HepG2 (cell line): ENCODE measurements at regions not wholly inside any gene's neighbourhood (a gene's known extent, or its start where the extent isn't known, plus 50 kb on each side); places are given as distances from the start of the nearest gene placed in this dataset.

ENCODE experiments used
- KLF6 ChIP-seq: IDR thresholded peaks from 2 replicates; pipeline ENCODE4 v1.8.0; 2016; ENCODE audit warnings: missing biosample characterization, missing genetic modification reagents
- NFYC ChIP-seq: IDR thresholded peaks from 2 replicates; pipeline ENCODE4 v1.6.1; 2016; ENCODE audit warnings: missing genetic modification reagents, missing compliant biosample characterization
- ZNF225 ChIP-seq: sonication (generic); formaldehyde crosslinking; IDR thresholded peaks from 2 replicates; pipeline ENCODE4 v1.4.0; 2020; ENCODE audit warnings: mild to moderate bottlenecking, missing genetic modification reagents
- ZNF3 ChIP-seq: IDR thresholded peaks from 2 replicates; pipeline ENCODE4 v1.7.0; 2017; ENCODE audit warnings: inconsistent platforms
- ZNF563 ChIP-seq: sonication (generic); formaldehyde crosslinking; IDR thresholded peaks from 2 replicates; pipeline ENCODE4 v1.8.0; 2022; ENCODE audit warnings: mild to moderate bottlenecking, moderate library complexity, missing genetic modification reagents
- ZNF720 ChIP-seq: sonication (generic); formaldehyde crosslinking; IDR thresholded peaks from 2 replicates; pipeline ENCODE4 v1.4.0; 2020; ENCODE audit warnings: missing genetic modification reagents
- TF ChIP-seq, protein P1 (sequence below): sonication (generic); formaldehyde crosslinking; IDR thresholded peaks from 2 replicates; pipeline ENCODE4 v1.8.0; 2022; ENCODE audit warnings: missing genetic modification reagents, low read depth, mild to moderate bottlenecking, borderline replicate concordance
- TF ChIP-seq, protein P2 (sequence below): sonication (generic); formaldehyde crosslinking; IDR thresholded peaks from 2 replicates; pipeline ENCODE4 v1.5.1; 2020; ENCODE audit warnings: mild to moderate bottlenecking, missing genetic modification reagents, borderline replicate concordance
- TF ChIP-seq, protein P3 (sequence below): IDR thresholded peaks from 2 replicates; pipeline ENCODE4 v1.6.1; 2016; ENCODE audit warnings: missing compliant biosample characterization, missing genetic modification reagents, borderline replicate concordance

DNA sequence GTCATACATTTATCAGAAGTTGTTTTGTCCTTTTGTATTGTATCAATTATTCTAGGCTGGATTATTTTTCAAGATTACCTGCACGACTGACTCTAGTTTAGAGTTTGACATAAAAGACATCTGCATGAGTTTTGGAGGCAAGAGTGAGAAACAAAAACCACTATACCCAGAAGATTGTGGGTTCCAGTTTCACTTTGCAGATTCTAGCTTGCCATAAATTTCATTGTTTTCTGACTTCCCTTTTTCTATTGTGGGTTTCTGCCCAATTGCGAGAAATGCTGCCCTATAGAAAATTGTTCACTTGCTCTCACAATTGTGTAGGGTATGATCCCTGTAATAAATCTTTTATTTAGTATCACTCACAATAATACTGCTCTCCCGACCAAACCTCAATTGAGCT lies 1043.4 kb upstream of the CDH10 start (continued):
- no peak for TF ChIP-seq NFYC (CRISPR knock-in tag)
- TF ChIP-seq, protein P1, sequence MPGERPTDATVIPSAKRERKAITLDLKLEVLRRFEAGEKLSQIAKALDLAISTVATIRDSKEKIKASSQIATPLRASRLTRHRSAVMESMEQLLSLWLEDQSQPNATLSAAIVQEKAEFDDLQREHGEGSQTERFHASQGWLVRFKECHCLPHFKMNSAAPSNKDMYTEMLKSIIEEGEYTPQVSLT (CRISPR knock-in tag): no peak
- TF ChIP-seq KLF6 (CRISPR knock-in tag): no peak
- no peak for TF ChIP-seq ZNF225 (CRISPR knock-in tag)
- TF ChIP-seq, protein P2, sequence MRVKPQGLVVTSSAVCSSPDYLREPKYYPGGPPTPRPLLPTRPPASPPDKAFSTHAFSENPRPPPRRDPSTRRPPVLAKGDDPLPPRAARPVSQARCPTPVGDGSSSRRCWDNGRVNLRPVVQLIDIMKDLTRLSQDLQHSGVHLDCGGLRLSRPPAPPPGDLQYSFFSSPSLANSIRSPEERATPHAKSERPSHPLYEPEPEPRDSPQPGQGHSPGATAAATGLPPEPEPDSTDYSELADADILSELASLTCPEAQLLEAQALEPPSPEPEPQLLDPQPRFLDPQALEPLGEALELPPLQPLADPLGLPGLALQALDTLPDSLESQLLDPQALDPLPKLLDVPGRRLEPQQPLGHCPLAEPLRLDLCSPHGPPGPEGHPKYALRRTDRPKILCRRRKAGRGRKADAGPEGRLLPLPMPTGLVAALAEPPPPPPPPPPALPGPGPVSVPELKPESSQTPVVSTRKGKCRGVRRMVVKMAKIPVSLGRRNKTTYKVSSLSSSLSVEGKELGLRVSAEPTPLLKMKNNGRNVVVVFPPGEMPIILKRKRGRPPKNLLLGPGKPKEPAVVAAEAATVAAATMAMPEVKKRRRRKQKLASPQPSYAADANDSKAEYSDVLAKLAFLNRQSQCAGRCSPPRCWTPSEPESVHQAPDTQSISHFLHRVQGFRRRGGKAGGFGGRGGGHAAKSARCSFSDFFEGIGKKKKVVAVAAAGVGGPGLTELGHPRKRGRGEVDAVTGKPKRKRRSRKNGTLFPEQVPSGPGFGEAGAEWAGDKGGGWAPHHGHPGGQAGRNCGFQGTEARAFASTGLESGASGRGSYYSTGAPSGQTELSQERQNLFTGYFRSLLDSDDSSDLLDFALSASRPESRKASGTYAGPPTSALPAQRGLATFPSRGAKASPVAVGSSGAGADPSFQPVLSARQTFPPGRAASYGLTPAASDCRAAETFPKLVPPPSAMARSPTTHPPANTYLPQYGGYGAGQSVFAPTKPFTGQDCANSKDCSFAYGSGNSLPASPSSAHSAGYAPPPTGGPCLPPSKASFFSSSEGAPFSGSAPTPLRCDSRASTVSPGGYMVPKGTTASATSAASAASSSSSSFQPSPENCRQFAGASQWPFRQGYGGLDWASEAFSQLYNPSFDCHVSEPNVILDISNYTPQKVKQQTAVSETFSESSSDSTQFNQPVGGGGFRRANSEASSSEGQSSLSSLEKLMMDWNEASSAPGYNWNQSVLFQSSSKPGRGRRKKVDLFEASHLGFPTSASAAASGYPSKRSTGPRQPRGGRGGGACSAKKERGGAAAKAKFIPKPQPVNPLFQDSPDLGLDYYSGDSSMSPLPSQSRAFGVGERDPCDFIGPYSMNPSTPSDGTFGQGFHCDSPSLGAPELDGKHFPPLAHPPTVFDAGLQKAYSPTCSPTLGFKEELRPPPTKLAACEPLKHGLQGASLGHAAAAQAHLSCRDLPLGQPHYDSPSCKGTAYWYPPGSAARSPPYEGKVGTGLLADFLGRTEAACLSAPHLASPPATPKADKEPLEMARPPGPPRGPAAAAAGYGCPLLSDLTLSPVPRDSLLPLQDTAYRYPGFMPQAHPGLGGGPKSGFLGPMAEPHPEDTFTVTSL: no peak
- no peak for TF ChIP-seq ZNF720 (CRISPR knock-in tag)
- TF ChIP-seq, protein P3, sequence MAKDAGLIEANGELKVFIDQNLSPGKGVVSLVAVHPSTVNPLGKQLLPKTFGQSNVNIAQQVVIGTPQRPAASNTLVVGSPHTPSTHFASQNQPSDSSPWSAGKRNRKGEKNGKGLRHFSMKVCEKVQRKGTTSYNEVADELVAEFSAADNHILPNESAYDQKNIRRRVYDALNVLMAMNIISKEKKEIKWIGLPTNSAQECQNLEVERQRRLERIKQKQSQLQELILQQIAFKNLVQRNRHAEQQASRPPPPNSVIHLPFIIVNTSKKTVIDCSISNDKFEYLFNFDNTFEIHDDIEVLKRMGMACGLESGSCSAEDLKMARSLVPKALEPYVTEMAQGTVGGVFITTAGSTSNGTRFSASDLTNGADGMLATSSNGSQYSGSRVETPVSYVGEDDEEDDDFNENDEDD (CRISPR knock-in tag): no peak
- no peak for TF ChIP-seq ZNF563 (CRISPR knock-in tag)
- no peak for TF ChIP-seq ZNF3 (CRISPR knock-in tag)
